ENCODE measurements at regions not wholly inside any gene's neighbourhood (a gene's known extent, or its start where the extent isn't known, plus 50 kb on each side); places are given as distances from the start of the nearest gene placed in this dataset.

DNA sequence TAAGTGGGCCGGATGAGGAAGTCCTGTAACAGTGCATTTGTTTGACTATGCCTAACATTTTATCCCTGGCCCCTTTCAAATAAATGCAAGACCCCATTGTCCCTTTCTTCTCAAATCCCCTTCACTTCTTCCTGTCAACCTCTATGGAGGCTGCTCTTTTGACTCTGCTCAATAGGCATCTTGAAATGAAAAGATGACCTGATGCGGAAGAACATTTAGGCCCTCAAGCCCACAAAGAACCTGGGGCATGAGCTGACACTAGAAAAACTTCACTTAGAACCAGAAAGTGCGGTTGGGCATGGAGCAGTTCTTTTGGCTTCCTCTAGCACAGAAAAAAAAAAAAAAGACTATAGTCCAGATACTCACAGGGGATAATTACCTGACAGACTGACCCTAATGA, 1434.7 kb upstream of the WWC1 start:
- TF ChIP-seq, protein P1, sequence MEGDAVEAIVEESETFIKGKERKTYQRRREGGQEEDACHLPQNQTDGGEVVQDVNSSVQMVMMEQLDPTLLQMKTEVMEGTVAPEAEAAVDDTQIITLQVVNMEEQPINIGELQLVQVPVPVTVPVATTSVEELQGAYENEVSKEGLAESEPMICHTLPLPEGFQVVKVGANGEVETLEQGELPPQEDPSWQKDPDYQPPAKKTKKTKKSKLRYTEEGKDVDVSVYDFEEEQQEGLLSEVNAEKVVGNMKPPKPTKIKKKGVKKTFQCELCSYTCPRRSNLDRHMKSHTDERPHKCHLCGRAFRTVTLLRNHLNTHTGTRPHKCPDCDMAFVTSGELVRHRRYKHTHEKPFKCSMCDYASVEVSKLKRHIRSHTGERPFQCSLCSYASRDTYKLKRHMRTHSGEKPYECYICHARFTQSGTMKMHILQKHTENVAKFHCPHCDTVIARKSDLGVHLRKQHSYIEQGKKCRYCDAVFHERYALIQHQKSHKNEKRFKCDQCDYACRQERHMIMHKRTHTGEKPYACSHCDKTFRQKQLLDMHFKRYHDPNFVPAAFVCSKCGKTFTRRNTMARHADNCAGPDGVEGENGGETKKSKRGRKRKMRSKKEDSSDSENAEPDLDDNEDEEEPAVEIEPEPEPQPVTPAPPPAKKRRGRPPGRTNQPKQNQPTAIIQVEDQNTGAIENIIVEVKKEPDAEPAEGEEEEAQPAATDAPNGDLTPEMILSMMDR (IDR thresholded peaks at IDR 0.05): no peak
- TF ChIP-seq, protein P2, sequence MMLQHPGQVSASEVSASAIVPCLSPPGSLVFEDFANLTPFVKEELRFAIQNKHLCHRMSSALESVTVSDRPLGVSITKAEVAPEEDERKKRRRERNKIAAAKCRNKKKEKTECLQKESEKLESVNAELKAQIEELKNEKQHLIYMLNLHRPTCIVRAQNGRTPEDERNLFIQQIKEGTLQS (CRISPR knock-in tag; conservative IDR thresholded peaks at IDR 0.05): no peak
- TF ChIP-seq, protein P3, sequence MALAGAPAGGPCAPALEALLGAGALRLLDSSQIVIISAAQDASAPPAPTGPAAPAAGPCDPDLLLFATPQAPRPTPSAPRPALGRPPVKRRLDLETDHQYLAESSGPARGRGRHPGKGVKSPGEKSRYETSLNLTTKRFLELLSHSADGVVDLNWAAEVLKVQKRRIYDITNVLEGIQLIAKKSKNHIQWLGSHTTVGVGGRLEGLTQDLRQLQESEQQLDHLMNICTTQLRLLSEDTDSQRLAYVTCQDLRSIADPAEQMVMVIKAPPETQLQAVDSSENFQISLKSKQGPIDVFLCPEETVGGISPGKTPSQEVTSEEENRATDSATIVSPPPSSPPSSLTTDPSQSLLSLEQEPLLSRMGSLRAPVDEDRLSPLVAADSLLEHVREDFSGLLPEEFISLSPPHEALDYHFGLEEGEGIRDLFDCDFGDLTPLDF (CRISPR knock-in tag; IDR thresholded peaks at IDR 0.05): no peak
- TF ChIP-seq, protein P4, sequence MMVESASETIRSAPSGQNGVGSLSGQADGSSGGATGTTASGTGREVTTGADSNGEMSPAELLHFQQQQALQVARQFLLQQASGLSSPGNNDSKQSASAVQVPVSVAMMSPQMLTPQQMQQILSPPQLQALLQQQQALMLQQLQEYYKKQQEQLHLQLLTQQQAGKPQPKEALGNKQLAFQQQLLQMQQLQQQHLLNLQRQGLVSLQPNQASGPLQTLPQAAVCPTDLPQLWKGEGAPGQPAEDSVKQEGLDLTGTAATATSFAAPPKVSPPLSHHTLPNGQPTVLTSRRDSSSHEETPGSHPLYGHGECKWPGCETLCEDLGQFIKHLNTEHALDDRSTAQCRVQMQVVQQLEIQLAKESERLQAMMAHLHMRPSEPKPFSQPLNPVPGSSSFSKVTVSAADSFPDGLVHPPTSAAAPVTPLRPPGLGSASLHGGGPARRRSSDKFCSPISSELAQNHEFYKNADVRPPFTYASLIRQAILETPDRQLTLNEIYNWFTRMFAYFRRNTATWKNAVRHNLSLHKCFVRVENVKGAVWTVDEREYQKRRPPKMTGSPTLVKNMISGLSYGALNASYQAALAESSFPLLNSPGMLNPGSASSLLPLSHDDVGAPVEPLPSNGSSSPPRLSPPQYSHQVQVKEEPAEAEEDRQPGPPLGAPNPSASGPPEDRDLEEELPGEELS (CRISPR knock-in tag; IDR thresholded peaks at IDR 0.05): no peak
- TF ChIP-seq NFYB (CRISPR knock-in tag; conservative IDR thresholded peaks at IDR 0.05; ENCODE audit: low read depth) (no peak), FOXK1 (CRISPR knock-in tag; IDR thresholded peaks at IDR 0.05) (no peak), TCF7 (CRISPR knock-in tag; IDR thresholded peaks at IDR 0.05; ENCODE audit: low read depth) (no peak), OVOL2 (CRISPR knock-in tag; IDR thresholded peaks at IDR 0.05; ENCODE audit: borderline replicate concordance) (no peak)
- TF ChIP-seq, protein P5, sequence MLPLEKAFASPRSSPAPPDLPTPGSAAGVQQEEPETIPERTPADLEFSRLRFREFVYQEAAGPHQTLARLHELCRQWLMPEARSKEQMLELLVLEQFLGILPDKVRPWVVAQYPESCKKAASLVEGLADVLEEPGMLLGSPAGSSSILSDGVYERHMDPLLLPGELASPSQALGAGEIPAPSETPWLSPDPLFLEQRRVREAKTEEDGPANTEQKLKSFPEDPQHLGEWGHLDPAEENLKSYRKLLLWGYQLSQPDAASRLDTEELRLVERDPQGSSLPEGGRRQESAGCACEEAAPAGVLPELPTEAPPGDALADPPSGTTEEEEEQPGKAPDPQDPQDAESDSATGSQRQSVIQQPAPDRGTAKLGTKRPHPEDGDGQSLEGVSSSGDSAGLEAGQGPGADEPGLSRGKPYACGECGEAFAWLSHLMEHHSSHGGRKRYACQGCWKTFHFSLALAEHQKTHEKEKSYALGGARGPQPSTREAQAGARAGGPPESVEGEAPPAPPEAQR (CRISPR knock-in tag; IDR thresholded peaks at IDR 0.05): no peak
- TF ChIP-seq, protein P6, sequence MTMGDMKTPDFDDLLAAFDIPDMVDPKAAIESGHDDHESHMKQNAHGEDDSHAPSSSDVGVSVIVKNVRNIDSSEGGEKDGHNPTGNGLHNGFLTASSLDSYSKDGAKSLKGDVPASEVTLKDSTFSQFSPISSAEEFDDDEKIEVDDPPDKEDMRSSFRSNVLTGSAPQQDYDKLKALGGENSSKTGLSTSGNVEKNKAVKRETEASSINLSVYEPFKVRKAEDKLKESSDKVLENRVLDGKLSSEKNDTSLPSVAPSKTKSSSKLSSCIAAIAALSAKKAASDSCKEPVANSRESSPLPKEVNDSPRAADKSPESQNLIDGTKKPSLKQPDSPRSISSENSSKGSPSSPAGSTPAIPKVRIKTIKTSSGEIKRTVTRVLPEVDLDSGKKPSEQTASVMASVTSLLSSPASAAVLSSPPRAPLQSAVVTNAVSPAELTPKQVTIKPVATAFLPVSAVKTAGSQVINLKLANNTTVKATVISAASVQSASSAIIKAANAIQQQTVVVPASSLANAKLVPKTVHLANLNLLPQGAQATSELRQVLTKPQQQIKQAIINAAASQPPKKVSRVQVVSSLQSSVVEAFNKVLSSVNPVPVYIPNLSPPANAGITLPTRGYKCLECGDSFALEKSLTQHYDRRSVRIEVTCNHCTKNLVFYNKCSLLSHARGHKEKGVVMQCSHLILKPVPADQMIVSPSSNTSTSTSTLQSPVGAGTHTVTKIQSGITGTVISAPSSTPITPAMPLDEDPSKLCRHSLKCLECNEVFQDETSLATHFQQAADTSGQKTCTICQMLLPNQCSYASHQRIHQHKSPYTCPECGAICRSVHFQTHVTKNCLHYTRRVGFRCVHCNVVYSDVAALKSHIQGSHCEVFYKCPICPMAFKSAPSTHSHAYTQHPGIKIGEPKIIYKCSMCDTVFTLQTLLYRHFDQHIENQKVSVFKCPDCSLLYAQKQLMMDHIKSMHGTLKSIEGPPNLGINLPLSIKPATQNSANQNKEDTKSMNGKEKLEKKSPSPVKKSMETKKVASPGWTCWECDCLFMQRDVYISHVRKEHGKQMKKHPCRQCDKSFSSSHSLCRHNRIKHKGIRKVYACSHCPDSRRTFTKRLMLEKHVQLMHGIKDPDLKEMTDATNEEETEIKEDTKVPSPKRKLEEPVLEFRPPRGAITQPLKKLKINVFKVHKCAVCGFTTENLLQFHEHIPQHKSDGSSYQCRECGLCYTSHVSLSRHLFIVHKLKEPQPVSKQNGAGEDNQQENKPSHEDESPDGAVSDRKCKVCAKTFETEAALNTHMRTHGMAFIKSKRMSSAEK (CRISPR knock-in tag; IDR thresholded peaks at IDR 0.05; ENCODE audit: borderline replicate concordance): no peak
